ENCODE measurements at regions not wholly inside any gene's neighbourhood (a gene's known extent, or its start where the extent isn't known, plus 50 kb on each side); places are given as distances from the start of the nearest gene placed in this dataset.

GRCh38 chr20:53698371-53698978, 104.8 kb upstream of the ZNF217 start:
- TF ChIP-seq EZH2phosphoT487 (IDR thresholded peaks at IDR 0.05; ENCODE audit: insufficient read depth, low read depth) = no peak
- no peak for TF ChIP-seq EZH2 (IDR thresholded peaks at IDR 0.05; ENCODE audit: insufficient read depth, poor library complexity, severe bottlenecking)
